Neuronal stem cell (in vitro differentiated cells): ENCODE measurements at regions not wholly inside any gene's neighbourhood (a gene's known extent, or its start where the extent isn't known, plus 50 kb on each side); places are given as distances from the start of the nearest gene placed in this dataset.

Experiments
- DNase-seq: peaks from one replicate; pipeline ENCODE4 v3.0.0-alpha.2; 2013; ENCODE audit warnings: low spot score
- H2AFZ ChIP-seq: one replicate; pipeline ENCODE4 v1.6.1; 2013; ENCODE audit warnings: mild to moderate bottlenecking, low read length, inconsistent platforms
- H2AK5ac ChIP-seq: 2 replicates; pipeline ENCODE4 v1.6.1; 2013; ENCODE audit warnings: low read depth, mild to moderate bottlenecking, inconsistent platforms, low read length, moderate library complexity, mixed read lengths
- H2BK120ac ChIP-seq: 2 replicates; pipeline ENCODE4 v1.6.1; 2013; ENCODE audit warnings: low read depth, mild to moderate bottlenecking, inconsistent platforms, low read length, moderate library complexity, mixed read lengths
- H2BK12ac ChIP-seq: one replicate; pipeline ENCODE4 v1.6.1; 2013; ENCODE audit warnings: low read length, inconsistent platforms
- H2BK15ac ChIP-seq: 2 replicates; pipeline ENCODE4 v1.6.1; 2013; ENCODE audit warnings: mild to moderate bottlenecking, low read length, inconsistent platforms, mixed read lengths
- H2BK5ac ChIP-seq: one replicate; pipeline ENCODE4 v1.6.1; 2013; ENCODE audit warnings: inconsistent platforms, mild to moderate bottlenecking, low read length, moderate library complexity
- H3K14ac ChIP-seq: one replicate; pipeline ENCODE4 v1.6.1; 2013; ENCODE audit warnings: low read length, inconsistent platforms
- H3K18ac ChIP-seq: 2 replicates; pipeline ENCODE4 v1.6.1; 2013; ENCODE audit warnings: low read length, inconsistent platforms
- H3K23ac ChIP-seq: 2 replicates; pipeline ENCODE4 v1.6.1; 2013; ENCODE audit warnings: low read depth, mild to moderate bottlenecking, mixed read lengths, low read length, inconsistent platforms; ENCODE audit not compliant: poor library complexity
- H3K27ac ChIP-seq: replicated peaks from 3 replicates; pipeline ENCODE4 v1.5.1; 2013; ENCODE audit warnings: low read length, inconsistent platforms
- H3K27me3 ChIP-seq, 3 experiments: 2 replicates each; pipeline ENCODE4 v1.6.1; 2013; ENCODE audit warnings: low read length in 3 of 3, mild to moderate bottlenecking in 2 of 3, inconsistent platforms in 1 of 3, low read depth in 1 of 3, mixed read lengths in 1 of 3, moderate library complexity in 1 of 3; ENCODE audit not compliant: control insufficient read depth in 3 of 3, insufficient read depth in 3 of 3
- H3K36me3 ChIP-seq, 2 donors: replicated peaks in 1 of 2; 2 replicates each; pipeline ENCODE4 v1.6.1; 2013; ENCODE audit warnings: low read length in 2 of 2; ENCODE audit not compliant: control insufficient read depth in 2 of 2, insufficient read depth in 2 of 2
- H3K4ac ChIP-seq: 2 replicates; pipeline ENCODE4 v1.6.1; 2013; ENCODE audit warnings: inconsistent platforms, mild to moderate bottlenecking, low read length, moderate library complexity
- H3K4me1 ChIP-seq, 2 donors: 1 replicate in 1 of 2; 2 replicates in 1 of 2; pipeline ENCODE4 v1.6.1; 2013; ENCODE audit warnings: low read length in 2 of 2, low read depth in 1 of 2; ENCODE audit not compliant: control insufficient read depth in 2 of 2, insufficient read depth in 1 of 2
- H3K4me2 ChIP-seq: one replicate; pipeline ENCODE4 v1.6.1; 2013; ENCODE audit warnings: mild to moderate bottlenecking, low read length, inconsistent platforms; ENCODE audit not compliant: insufficient read depth, poor library complexity, severe bottlenecking
- H3K4me3 ChIP-seq, 2 donors: 2 replicates each; pipeline ENCODE4 v1.5.1; 2013; ENCODE audit warnings: low read length in 2 of 2, mild to moderate bottlenecking in 2 of 2, inconsistent platforms in 1 of 2, moderate library complexity in 1 of 2
- H3K79me1 ChIP-seq: one replicate; pipeline ENCODE4 v1.6.1; 2013; ENCODE audit warnings: low read depth, mild to moderate bottlenecking, inconsistent platforms, low read length, moderate library complexity
- H3K9ac ChIP-seq: one replicate; pipeline ENCODE4 v1.6.1; 2013; ENCODE audit warnings: mild to moderate bottlenecking, low read depth, low read length, inconsistent platforms; ENCODE audit not compliant: poor library complexity
- H3K9me3 ChIP-seq, 2 donors: replicated peaks in 1 of 2; 2 replicates each; pipeline versions ENCODE3 to v1.6.1; 2013; ENCODE audit warnings: low read length in 2 of 2, mild to moderate bottlenecking in 2 of 2, inconsistent platforms in 1 of 2, low read depth in 1 of 2, mixed read lengths in 1 of 2, moderate library complexity in 1 of 2; ENCODE audit not compliant: control insufficient read depth in 2 of 2, insufficient read depth in 1 of 2
- H4K8ac ChIP-seq: one replicate; pipeline ENCODE4 v1.6.1; 2013; ENCODE audit warnings: low read depth, mild to moderate bottlenecking, inconsistent platforms, low read length, moderate library complexity
- H4K91ac ChIP-seq: one replicate; pipeline ENCODE4 v1.6.1; 2013; ENCODE audit warnings: low read length, low read depth, mild to moderate bottlenecking, inconsistent platforms; ENCODE audit not compliant: poor library complexity
- WGBS, 2 donors: extraction: QIAGEN DNeasy Blood & Tissue Kit; methylation state at CpG; one replicate each; pipeline ENCODE4 v1.1.7; 2013; ENCODE audit warnings: missing lambda C conversion rate in 2 of 2, mixed read lengths in 1 of 2; ENCODE audit not compliant: insufficient read length in 2 of 2, insufficient replicate concordance in 1 of 2; ENCODE audit errors: extremely low coverage in 2 of 2; 5-methylcytosine and 5-hydroxymethylcytosine counted together

DNA sequence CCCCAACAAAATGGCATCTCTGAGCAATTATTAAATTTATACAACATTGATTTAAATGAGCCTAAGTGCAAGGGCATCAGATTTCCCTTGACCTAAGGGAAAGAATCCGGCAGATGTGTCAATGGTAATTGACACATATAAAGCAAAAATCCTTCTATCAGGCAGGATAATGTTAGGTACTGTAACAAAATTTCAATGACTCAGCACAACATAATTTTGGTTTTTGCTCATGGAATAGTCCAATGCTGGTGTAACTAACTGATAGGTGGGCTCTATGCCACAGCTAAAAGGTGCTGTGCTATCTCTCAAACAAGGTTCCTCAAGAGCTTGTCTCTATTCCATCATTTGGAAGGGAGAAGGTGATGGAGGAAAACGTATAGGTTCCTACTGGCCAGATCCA, 68.3 kb upstream of the MEIS1 start:
- no peak overlapping the region for H3K14ac ChIP-seq
- H3K79me1 ChIP-seq = no peaks in the 10 kb centered on the region
- no peak overlapping the region for H3K23ac ChIP-seq
- no peak overlapping the region for H4K91ac ChIP-seq
- H2BK120ac ChIP-seq = no peak overlapping the region
- H3K9ac ChIP-seq = no peak overlapping the region
- no peak overlapping the region for H2BK15ac ChIP-seq
- no peak overlapping the region for H4K8ac ChIP-seq
- H3K4me2 ChIP-seq = no peak overlapping the region
- no peak overlapping the region for H2AK5ac ChIP-seq
- no peaks in the 10 kb centered on the region for H3K36me3 ChIP-seq
- H3K4me3 ChIP-seq = no peak overlapping the region
- H3K4ac ChIP-seq = no peak overlapping the region
- H3K9me3 ChIP-seq = no peaks in the 10 kb centered on the region
- no CpG with 5 or more reads among the region's 2 CpGs for WGBS, 2 donors
- H3K27me3 ChIP-seq = no peaks in the 10 kb centered on the region
- no peak overlapping the region for H3K18ac ChIP-seq
- no peak overlapping the region for H2BK12ac ChIP-seq
- no peak overlapping the region for H3K27ac ChIP-seq
- H3K4me1 ChIP-seq = peaks cover 4 to 17% of the 10 kb centered on the region in 2 donors
- H2BK5ac ChIP-seq = no peak overlapping the region
- no peak overlapping the region for H2AFZ ChIP-seq
- DNase-seq = no peak

DNA sequence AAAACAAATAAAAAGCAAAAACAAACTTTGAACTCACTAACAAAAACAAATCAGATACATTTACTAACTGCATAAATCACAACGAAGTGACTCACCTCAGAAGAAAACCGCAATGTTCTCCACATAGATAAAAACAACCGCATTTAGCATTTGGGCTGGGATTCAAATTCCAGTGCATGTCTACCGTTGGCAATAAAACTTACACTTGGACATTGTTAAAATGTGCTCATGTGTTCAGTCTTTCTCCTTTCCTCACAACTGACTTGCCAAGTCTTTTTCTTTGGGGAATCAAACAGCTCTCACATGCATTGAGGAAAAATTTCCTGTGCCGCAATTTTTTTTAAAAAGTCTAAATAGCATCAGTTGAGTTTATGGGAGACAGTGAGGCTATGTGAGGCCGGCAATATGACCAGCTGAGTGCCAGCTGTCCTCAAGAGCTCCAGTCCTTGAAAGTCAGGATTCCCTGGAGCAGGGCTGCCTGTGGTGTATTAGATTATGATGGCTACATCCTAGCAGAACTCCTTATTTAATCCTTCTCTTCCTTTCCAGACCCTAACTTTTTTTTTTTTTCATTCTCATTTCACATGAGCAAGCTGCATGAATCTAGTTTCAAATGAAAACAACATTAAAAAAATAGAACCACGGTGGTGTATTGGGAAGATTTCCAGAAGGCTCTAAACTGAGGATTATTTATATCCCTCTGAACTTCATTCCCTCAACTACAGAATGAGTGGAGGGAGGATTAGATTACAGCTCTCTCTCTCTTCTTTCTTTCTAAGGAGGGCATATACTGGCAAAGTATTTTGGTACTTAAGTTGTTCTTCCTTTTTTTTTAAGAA, 70.2 kb upstream of the MEIS1 start:
- Histone ChIP-seq H3K23ac (no peak overlapping the region), H3K4me2 (no peak overlapping the region), H2BK120ac (no peak overlapping the region), H3K36me3 (no peaks in the 10 kb centered on the region), H2BK15ac (no peak overlapping the region), H3K9me3 (no peaks in the 10 kb centered on the region), H3K4me3 (no peak overlapping the region), H3K27me3 (no peaks in the 10 kb centered on the region), H3K79me1 (no peaks in the 10 kb centered on the region), H3K9ac (no peak overlapping the region), H3K4ac (no peak overlapping the region), H3K14ac (no peak overlapping the region), H3K27ac (no peak overlapping the region), H4K8ac (no peak overlapping the region), H3K4me1 (peaks cover 4 to 17% of the 10 kb centered on the region in 2 donors), H2BK12ac (no peak overlapping the region), H2AFZ (no peak overlapping the region), H3K18ac (no peak overlapping the region), H2BK5ac (no peak overlapping the region), H2AK5ac (no peak overlapping the region), H4K91ac (no peak overlapping the region)
- no CpG with 5 or more reads among the region's 7 CpGs for WGBS, 2 donors
- no peak for DNase-seq

DNA sequence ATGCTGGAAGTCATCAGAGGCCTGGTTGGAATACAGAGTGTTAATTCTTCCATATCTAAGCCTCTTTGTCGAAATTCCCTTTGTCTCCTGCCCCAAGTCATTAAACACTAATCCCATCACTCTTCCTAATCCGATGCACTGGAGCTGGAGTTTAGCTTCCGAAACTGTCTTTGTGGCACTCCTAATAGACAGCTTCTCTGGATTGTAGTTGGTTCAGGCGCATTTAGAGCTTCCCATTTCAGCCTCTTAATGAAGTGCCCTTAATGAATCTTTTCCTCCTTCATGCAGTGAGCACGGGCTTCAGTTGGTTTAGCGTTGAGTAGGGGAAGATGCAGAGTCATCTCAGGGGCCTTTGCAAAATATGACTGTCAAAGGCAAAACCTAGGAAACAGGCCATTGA, 72.2 kb upstream of the MEIS1 start:
- H3K14ac ChIP-seq = no peak overlapping the region
- H4K91ac ChIP-seq = no peak overlapping the region
- H3K4me2 ChIP-seq = no peak overlapping the region
- no peak overlapping the region for H2BK12ac ChIP-seq
- H4K8ac ChIP-seq = no peak overlapping the region
- H3K4me1 ChIP-seq = peaks cover 0 to 15% of the 10 kb centered on the region in 2 donors
- H2AFZ ChIP-seq = peak overlapping the region; percentile 24
- H3K27ac ChIP-seq = peak overlapping the region; percentile 82
- no peak overlapping the region for H3K4ac ChIP-seq
- no peaks in the 10 kb centered on the region for H3K36me3 ChIP-seq
- no peaks in the 10 kb centered on the region for H3K79me1 ChIP-seq
- H2BK5ac ChIP-seq = no peak overlapping the region
- no peak overlapping the region for H3K23ac ChIP-seq
- H3K27me3 ChIP-seq = peaks cover 0 to 3% (median 0%) of the 10 kb centered on the region in 3 experiments
- H2BK15ac ChIP-seq = no peak overlapping the region
- no peak overlapping the region for H3K4me3 ChIP-seq
- peak; percentile 83 for DNase-seq
- H3K9ac ChIP-seq = no peak overlapping the region
- no CpG with 5 or more reads among the region's 6 CpGs for WGBS, 2 donors
- H2BK120ac ChIP-seq = no peak overlapping the region
- no peaks in the 10 kb centered on the region for H3K9me3 ChIP-seq
- no peak overlapping the region for H3K18ac ChIP-seq
- H2AK5ac ChIP-seq = no peak overlapping the region

DNA sequence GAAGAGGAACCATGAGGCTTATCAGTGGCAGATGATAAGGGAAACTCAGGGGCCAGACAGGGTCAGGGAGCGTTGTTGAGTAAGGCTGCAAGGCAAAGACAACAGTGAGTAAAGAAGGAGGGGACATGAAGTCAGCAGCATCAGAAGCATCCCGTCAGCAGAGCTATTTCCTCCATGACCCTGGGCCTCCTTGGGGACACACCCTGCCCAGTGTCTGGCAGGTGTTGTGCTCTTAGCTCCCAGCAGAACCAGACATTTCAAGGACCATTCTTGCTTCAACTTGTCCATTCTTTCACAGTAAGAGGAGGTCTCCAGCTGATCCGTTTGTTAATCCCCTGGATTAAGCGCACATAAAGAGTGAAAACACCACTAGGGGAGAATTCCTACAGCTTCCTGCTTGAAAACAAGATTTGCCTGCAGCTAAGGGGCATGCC, 88.7 kb upstream of the MEIS1 start:
- H3K4me2 ChIP-seq = no peak overlapping the region
- no peak overlapping the region for H2BK15ac ChIP-seq
- H3K18ac ChIP-seq = peak overlapping the region; percentile 12
- H3K27ac ChIP-seq = peak overlapping the region; percentile 72
- H3K36me3 ChIP-seq = no peaks in the 10 kb centered on the region
- no CpG with 5 or more reads among the region's 4 CpGs for WGBS, 2 donors
- H2AFZ ChIP-seq = no peak overlapping the region
- no peaks in the 10 kb centered on the region for H3K79me1 ChIP-seq
- peaks cover 0 to 2% of the 10 kb centered on the region in 2 donors for H3K9me3 ChIP-seq
- no peak overlapping the region for H3K14ac ChIP-seq
- no peak overlapping the region for H2BK5ac ChIP-seq
- H2AK5ac ChIP-seq = no peak overlapping the region
- DNase-seq = no peak
- no peak overlapping the region for H2BK120ac ChIP-seq
- H3K4ac ChIP-seq = no peak overlapping the region
- H2BK12ac ChIP-seq = no peak overlapping the region
- H3K27me3 ChIP-seq = no peaks in the 10 kb centered on the region
- H4K8ac ChIP-seq = no peak overlapping the region
- H3K4me3 ChIP-seq = no peak overlapping the region
- H3K4me1 ChIP-seq = peaks cover 0 to 5% of the 10 kb centered on the region in 2 donors
- no peak overlapping the region for H4K91ac ChIP-seq
- no peak overlapping the region for H3K23ac ChIP-seq
- no peak overlapping the region for H3K9ac ChIP-seq
